Stimulated activated CD4-positive, alpha-beta T cell treated with anti-CD3 and anti-CD28 coated beads, Interleukin-4, amount 100 ng/mL, for 4 hours (primary cell): ENCODE measurements at regions not wholly inside any gene's neighbourhood (a gene's known extent, or its start where the extent isn't known, plus 50 kb on each side); places are given as distances from the start of the nearest gene placed in this dataset.
"Not testable (repeated sequence)": the region's sequence is repeated elsewhere in the genome, so short reads cannot be mapped to it uniquely, and the experiment has no call there.

ENCODE experiments used
- DNase-seq, 2 experiments: peaks; one replicate each; pipeline ENCODE4 v3.0.0-alpha.2; 2020

DNA sequence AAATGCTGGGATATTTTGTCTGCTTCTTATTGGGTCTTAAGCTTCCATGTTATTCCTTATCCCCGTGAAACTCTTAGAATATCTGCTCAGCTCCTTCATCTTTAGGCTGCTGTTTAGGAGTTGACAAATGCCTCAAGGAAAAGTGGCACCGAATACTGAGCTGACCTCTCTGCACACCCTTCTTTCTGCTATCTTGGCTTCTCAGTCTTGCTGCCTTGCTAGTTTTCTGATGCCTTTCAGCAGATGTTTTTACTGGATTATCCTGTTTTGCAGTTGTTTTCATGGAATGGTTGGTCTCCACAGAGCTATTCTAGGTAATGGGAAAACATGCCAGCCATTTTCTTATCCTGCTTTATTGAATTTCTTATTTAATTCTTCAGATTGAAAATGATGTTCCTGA is 86.3 kb downstream of the GYPE start:
- no peak for DNase-seq

DNA sequence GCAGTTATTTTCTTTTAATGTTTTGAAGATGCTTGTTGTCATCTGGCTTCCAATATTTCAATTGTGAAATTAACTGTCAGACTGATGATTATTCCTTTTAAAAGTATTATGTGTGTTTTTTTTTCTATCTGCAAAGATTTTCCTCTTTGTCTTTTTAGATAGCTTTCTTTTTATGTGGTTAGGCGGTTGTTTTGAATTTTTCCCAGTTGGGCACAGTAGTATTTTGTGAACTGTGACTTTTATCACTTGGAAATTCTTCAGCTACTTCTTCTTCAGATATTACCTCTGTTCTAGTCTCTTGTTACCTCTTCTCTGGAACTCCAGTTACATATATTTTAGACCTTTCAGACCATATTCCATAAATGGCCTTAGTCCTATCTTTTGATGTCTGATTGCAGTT is 87.5 kb downstream of the GYPE start:
- DNase-seq = not testable (repeated sequence)

DNA sequence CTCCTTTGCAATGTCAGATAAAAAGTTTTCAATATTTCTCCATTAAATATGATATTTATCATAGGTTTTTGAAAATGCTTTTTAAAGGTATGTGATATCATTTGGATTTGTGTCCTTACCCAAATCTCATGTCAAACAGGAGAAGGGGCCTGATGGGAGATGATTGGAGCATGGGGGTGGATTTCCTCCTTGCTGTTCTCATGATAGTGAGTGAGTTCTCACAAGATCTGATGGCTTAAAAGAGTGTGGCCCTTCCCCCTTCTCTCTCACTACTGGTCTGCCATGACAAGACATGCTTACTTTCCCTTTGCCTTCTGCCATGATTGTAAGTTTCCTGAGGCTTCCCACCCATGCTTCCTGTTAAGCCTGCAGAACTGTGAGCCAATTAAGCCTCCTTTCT is 90.0 kb downstream of the GYPE start:
- DNase-seq = not testable (repeated sequence)

DNA sequence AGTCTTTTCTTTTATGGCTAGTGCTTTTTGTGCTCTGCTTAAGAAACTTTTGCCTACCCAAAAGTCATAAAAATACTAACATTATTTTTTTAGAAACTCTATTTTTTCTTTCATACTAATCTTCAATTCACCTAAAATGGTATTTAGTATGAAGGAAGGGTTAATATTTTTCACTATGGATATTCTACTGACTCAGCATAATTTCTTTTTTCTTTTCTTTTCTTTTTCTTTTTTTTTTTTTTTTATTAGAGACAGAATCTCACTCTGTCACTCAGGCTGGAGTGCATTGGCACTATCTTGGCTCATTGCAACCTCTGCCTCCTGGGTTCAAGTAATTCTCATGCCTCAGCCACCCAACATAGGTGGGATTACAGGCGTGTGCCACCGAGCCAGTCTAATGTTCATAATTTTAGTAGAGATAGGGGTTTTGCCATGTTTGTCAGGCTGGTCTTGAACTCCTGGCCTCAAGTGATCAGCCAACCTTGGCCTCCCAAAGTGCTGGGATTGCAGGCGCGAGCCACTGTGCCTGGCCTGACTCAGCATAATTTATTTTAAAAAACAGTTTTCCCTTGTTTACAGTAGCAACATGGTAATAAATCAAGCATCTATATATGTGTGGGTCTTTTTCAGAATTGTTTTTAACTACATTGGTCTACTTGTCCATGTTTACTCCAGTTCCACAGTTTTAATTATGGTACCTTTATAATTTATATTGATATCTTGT is 91.8 kb downstream of the GYPE start:
- not testable (repeated sequence) for DNase-seq

DNA sequence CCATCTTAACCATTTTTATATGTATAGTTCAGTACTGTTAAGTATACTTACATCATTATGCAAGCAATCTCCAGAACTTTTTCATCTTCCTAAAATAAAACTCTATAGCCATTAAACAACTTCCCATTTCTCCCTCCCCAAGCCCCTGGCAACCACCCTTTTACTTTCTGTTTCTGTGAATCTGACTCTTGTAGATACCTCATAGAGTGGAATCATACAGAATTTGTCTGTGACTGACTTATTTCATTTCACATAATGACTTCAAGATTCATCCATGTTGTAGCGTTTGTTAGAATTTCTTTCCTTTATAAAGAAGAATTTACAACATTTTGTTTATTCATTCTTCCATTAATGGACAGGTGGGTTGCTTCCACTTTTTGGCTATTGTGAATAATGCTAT is 91.2 kb upstream of the FREM3 start:
- DNase-seq = not testable (repeated sequence)

DNA sequence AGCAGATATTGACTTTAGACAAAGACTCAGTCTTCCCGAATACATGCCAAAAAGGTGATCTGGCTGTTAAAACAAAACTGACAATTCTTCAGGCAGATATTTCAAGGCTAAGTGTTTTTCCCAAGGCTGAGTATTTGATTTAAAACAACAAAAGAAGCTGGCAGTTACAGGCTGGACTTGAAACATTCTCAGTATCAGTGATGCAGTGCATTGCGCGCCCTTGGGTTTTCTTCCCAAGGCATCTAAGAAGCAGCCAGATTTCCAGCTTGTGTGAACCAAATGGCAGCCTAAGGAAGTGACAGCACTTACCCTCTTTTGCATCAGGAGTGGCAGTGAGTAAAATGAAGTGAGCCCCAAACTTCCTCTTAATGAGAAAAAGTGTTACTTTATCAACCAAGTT is 90.0 kb upstream of the FREM3 start:
- not testable (repeated sequence) for DNase-seq

DNA sequence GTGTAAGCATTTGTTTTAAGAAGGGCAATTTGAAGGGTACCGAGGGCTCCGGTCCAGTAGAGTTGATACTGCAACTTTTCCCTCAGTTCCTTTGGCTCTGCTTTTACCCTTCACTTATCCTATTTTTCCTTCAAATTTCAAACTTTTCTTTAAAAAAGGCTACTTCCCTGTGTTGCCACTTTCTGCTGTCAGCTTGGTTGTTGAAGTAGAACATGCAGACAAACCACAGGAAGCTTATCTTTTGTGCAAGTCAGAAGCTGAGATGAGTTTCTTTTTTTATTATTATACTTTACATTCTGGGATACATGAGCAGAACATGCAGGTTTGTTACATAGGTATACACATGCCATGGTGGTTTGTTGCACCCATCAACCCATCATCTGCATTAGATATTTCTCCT is 89.1 kb upstream of the FREM3 start:
- not testable (repeated sequence) for DNase-seq

DNA sequence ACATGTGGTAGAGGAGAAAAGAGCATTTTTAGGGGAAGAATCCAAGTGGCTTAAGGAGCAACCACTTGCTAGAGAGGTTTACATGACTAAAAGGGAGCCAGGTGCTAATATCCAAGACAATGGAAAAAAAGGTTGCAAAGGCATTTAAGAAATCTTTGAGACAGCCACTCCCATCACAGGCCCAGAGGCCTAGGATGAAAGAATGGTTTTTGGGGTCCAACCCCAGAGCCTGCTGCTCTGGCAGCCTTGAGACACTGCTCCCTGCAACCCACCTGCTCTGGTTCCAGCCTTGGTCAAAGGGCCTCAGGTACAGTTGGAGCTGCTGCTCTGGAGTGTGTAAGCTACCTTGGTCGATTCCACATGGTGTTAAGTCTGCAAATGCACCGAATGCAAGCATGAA is 84.1 kb upstream of the FREM3 start:
- no peak for DNase-seq

DNA sequence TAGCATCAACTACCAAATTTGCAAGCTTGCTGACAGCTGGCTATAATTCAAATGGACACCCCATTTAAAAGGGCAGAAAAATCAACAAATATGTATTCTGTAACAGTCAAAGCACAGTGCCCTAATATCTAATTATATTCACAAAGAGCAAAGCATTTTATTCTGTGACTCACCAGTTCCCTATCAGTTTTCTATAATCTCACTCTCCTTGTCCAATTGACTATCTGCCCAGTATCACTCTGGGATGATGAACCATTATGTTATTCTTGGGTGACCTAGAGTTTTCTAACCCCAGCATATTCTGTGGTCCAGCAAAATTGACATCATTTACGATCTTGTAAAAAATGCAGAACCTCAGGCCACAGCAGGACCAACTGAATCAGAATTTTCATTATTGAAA is 82.0 kb upstream of the FREM3 start:
- DNase-seq = no peak

DNA sequence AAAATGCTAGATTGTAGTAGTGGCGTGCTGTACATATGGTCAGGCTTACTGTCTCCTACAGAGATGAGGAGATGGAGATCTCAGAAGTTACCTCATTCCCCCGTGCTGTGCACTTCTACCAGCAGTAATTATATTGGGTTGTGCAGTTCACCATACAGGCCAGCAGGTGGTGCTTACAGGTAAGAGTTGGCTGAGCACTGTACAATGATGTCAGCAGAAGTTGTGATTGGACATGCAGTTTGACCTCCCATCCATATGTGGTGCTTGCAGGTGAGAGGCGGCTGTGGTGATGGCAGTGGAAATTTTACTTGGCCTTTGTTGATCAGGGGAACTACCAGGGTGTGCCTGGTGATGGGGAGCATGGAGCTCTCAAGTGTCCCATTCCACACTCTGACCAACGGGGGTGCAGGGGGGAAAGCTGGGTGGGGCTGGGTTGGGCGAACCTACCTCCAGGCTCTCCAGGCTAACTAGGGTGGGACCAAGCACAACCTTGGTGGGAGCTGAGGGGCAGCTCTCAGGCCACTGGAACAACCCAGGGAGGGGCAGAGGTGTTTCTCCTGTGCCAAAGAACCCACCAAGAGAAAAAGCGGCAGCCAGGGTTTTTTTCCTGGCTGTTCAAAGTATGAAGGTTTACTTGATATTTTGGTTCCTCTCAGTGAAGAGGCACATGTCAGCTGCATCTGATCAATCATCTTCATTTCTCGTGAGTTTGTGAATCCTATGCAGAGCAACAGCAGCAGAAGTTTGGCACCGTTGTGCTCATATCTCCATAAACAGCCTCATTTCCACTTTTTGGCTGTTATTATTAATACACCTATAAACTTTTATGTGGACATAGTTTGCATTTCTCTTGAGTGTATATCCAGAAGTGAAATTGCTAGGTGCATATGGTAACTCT is 73.8 kb upstream of the FREM3 start:
- DNase-seq = peak; percentile 22 to 26

DNA sequence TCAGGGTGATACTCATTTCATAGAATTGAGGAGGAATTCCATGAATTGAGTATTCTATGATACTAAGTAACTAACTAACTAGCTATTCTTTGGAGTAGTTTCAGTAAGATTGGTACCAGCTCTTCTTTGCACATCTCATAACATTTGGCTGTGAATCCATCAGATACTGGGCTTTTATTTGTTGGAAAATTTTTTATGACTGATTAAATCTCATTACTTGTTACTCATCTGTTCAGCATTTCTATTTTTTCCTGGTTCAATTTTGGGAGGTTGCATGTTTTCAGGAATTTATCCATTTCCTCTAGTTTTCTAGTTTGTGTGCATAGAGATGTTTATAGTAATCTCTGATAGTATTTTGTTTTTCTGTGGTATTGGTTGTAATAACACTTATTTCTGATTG is 70.8 kb upstream of the FREM3 start:
- DNase-seq = no peak

DNA sequence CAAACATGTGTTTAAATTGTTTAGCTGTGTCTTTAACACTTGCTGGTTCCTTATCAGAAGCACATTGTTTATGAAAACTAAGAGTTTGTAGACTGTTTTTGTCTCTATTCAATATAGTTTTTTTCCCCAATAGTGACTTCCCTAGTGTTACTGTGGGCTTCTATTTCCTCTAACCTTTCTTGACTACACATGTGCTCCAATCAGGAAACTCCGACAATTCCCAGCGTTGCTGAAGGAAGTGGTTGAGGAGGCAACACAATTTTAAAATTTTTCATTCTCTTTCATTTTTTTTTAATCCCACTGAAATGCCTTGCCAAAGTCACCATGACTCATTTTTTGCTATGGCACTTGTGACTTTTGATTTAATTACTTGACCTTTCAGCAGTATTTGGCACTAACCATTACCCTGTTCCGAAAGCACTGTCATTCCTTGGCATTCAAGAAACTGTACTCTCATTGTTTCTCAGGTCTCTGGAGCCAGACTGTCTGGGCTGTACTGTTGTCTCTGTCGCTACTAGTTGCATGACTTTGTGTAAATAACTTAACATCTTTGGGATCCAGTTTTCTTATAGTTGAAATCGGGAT is 67.6 kb upstream of the FREM3 start:
- DNase-seq = no peak

DNA sequence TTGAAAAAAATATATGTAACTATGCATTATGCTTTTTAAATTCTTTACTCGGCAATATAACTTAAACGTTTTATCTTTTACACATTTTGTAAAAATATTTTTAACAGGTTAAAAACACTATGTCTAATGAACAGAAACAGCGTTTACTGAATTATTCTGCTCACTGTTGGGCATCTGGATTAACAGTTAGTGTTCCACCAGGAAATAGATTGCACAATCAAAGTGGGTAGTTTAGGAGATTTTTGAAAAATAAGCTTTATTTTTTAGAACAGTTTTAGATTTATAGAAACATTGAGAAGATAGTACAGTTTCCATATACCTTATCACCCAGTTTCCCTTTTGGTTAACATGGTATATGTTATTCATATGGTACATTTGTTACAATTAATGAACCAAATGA is 63.1 kb upstream of the FREM3 start:
- DNase-seq = no peak

DNA sequence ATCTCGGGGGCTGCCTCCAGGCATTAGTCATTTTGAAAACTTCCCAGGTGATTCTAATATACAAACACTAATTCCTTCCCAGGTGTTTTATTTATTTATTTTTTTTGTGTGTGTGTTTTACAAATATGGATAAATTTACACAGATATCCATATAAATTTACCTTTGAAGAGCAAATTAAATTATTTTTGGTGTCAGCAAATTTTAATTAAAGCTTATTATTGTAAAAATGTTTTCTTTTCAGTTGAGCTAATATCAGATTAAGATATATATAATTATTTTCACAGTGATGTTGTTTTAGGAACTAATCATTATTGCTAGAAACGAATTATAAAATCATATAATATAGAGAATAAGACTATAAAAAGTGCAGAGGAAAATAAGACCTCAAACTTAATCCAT is 62.0 kb upstream of the FREM3 start:
- DNase-seq = no peak
